Peyer's patch (tissue), 4 donors: ENCODE measurements at regions not wholly inside any gene's neighbourhood (a gene's known extent, or its start where the extent isn't known, plus 50 kb on each side); places are given as distances from the start of the nearest gene placed in this dataset.

Source experiments
- POLR2A ChIP-seq, 2 donors: fragments of 450-650 bp; IDR thresholded peaks; one replicate each; pipeline ENCODE4 v1.5.1; 2017; ENCODE audit warnings: antibody characterized with exemption in 2 of 2, mild to moderate bottlenecking in 2 of 2, moderate library complexity in 2 of 2
- TF ChIP-seq, protein P1 (sequence below), 6 experiments: fragments of 450-650 bp in 4 of 6; fragments of 200-600 bp in 2 of 6; sonication (generic) in 1 of 6; IDR thresholded peaks; one replicate each; pipeline ENCODE4 v1.5.1; 2017 to 2019; ENCODE audit warnings: antibody characterized with exemption in 6 of 6, mild to moderate bottlenecking in 3 of 6, moderate library complexity in 1 of 6

GRCh38 chr6:22106451-22106850 lies 190.4 kb downstream of the PRL start:
- TF ChIP-seq, protein P1, sequence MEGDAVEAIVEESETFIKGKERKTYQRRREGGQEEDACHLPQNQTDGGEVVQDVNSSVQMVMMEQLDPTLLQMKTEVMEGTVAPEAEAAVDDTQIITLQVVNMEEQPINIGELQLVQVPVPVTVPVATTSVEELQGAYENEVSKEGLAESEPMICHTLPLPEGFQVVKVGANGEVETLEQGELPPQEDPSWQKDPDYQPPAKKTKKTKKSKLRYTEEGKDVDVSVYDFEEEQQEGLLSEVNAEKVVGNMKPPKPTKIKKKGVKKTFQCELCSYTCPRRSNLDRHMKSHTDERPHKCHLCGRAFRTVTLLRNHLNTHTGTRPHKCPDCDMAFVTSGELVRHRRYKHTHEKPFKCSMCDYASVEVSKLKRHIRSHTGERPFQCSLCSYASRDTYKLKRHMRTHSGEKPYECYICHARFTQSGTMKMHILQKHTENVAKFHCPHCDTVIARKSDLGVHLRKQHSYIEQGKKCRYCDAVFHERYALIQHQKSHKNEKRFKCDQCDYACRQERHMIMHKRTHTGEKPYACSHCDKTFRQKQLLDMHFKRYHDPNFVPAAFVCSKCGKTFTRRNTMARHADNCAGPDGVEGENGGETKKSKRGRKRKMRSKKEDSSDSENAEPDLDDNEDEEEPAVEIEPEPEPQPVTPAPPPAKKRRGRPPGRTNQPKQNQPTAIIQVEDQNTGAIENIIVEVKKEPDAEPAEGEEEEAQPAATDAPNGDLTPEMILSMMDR (IDR thresholded peaks at IDR 0.05) = no peak
- TF ChIP-seq POLR2A (IDR thresholded peaks at IDR 0.05) = no peak
